Upper lobe of left lung (tissue), 6 donors: ENCODE measurements at regions not wholly inside any gene's neighbourhood (a gene's known extent, or its start where the extent isn't known, plus 50 kb on each side); places are given as distances from the start of the nearest gene placed in this dataset.

ENCODE experiments used
- ATAC-seq, 2 donors: fragments of 200-7000 bp; cut with Tn5 transposase; one replicate each; pipeline ENCODE4 v1.9.1; 2022; ENCODE audit warnings: mild to moderate bottlenecking in 2 of 2, moderate library complexity in 2 of 2; ENCODE audit not compliant: low FRiP score in 2 of 2
- DNase-seq, 2 donors: peaks; one replicate each; pipeline ENCODE4 v3.0.0-alpha.2; 2019 to 2020
- H3K27ac ChIP-seq, 4 donors: fragments of 200-600 bp; sonication (generic); one replicate each; pipeline ENCODE4 v1.5.1; 2016 to 2019
- H3K27me3 ChIP-seq, 4 donors: fragments of 200-600 bp; sonication (generic); one replicate each; pipeline ENCODE4 v1.5.1; 2017 to 2019
- H3K36me3 ChIP-seq, 4 donors: fragments of 200-600 bp; sonication (generic); one replicate each; pipeline ENCODE4 v1.5.1; 2016 to 2019
- H3K4me1 ChIP-seq, 4 donors: fragments of 200-600 bp; sonication (generic); one replicate each; pipeline ENCODE4 v1.5.1; 2018 to 2019
- H3K4me3 ChIP-seq, 4 donors: fragments of 200-600 bp; sonication (generic); one replicate each; pipeline ENCODE4 v1.5.1; 2017 to 2019; ENCODE audit warnings: mild to moderate bottlenecking in 2 of 4, moderate library complexity in 1 of 4
- H3K9me3 ChIP-seq, 4 donors: fragments of 200-600 bp; sonication (generic); one replicate each; pipeline ENCODE4 v1.5.1; 2018 to 2019
- CTCF ChIP-seq, 6 experiments: fragments of 450-650 bp in 4 of 6; fragments of 200-600 bp in 2 of 6; sonication (generic) in 2 of 6; IDR thresholded peaks; one replicate each; pipeline ENCODE4 v1.5.1; 2016 to 2019; ENCODE audit warnings: antibody characterized with exemption in 6 of 6
- EP300 ChIP-seq, 4 donors: sonication (generic); formaldehyde crosslinking; IDR thresholded peaks; one replicate each; pipeline ENCODE4 v1.5.1; 2017; ENCODE audit warnings: antibody characterized with exemption in 4 of 4, control low read depth in 2 of 4
- POLR2A ChIP-seq, 4 donors: fragments of 450-650 bp; IDR thresholded peaks; one replicate each; pipeline ENCODE4 v1.5.1; 2016 to 2017; ENCODE audit warnings: antibody characterized with exemption in 4 of 4, mild to moderate bottlenecking in 2 of 4
- POLR2AphosphoS5 ChIP-seq, 2 donors: sonication (generic); formaldehyde crosslinking; IDR thresholded peaks; one replicate each; pipeline ENCODE4 v1.5.1; 2017; ENCODE audit warnings: antibody characterized with exemption in 2 of 2
- WGBS, 2 donors: methylation state at CpG; one replicate each; pipeline ENCODE4 v1.1.5; 2017 to 2018; 5-methylcytosine and 5-hydroxymethylcytosine counted together
- donor health status: DM: no; HTN: no; CAD: no; lungs with moderate emphysema.
- donor health status: DM: no; HTN: yes; CAD: no; lungs with severe emphysema.

- no peak overlapping the region for H3K4me3 ChIP-seq
- no peaks in the 10 kb centered on the region for H3K4me1 ChIP-seq
- no peaks in the 10 kb centered on the region for H3K36me3 ChIP-seq
- ATAC-seq = no peak
- WGBS, 2 donors = 74 to 76% methylated on average over 6 of the region's 6 CpGs
- DNase-seq = no peak
- H3K27me3 ChIP-seq = no peaks in the 10 kb centered on the region
- no peaks in the 10 kb centered on the region for H3K9me3 ChIP-seq
- no peak overlapping the region for H3K27ac ChIP-seq
- TF ChIP-seq POLR2A (IDR thresholded peaks at IDR 0.05) = no peak
- TF ChIP-seq CTCF (IDR thresholded peaks at IDR 0.05) = no peak
- no peak for TF ChIP-seq EP300 (IDR thresholded peaks at IDR 0.05)
- no peak for TF ChIP-seq POLR2AphosphoS5 (IDR thresholded peaks at IDR 0.05)
Measured at GRCh38 chr2:239555571-239555905, 154.7 kb upstream of the HDAC4 start.

GRCh38 chr2:239554766-239555570 is 154.1 kb upstream of the HDAC4 start:
- H3K4me3 ChIP-seq = no peak overlapping the region
- H3K27ac ChIP-seq = no peak overlapping the region
- no peaks in the 10 kb centered on the region for H3K9me3 ChIP-seq
- ATAC-seq = no peak
- no peaks in the 10 kb centered on the region for H3K4me1 ChIP-seq
- 65 to 73% methylated on average over 8 of the region's 8 CpGs for WGBS, 2 donors
- no peaks in the 10 kb centered on the region for H3K36me3 ChIP-seq
- DNase-seq = no peak
- no peaks in the 10 kb centered on the region for H3K27me3 ChIP-seq
- TF ChIP-seq EP300 (IDR thresholded peaks at IDR 0.05) (no peak), POLR2AphosphoS5 (IDR thresholded peaks at IDR 0.05) (no peak), CTCF (IDR thresholded peaks at IDR 0.05) (no peak), POLR2A (IDR thresholded peaks at IDR 0.05) (no peak)

DNA sequence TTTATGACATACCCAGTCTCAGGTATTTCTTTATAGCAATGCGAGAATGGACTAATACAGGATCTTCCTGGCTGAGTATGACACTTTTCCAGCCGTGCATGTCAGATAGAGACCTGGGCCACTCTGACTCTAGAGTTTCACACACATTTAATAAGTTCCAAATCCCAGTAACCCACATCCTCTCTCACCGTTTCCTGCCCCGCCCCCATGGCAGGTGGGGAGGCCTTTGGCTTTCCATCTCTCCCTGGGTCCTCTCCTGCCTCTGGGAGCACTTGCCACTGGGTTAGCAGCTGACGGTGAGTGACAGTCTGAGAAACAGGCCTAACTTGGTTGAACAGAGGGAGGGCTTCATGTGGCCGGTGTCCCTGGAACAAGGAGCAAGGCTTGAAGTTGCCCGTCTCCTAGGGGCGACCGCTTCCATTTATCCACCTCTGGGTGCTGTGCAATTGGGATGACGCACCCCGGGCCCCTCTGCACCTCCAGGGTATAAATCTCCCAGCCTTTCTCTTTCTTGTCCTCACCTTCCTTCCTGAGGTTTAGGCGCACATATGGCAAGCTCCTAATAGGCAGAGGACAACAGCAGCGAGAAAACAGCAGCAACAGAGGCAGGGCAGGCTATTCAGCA is 152.7 kb upstream of the HDAC4 start:
- no peak overlapping the region for H3K27ac ChIP-seq
- 85 to 87% methylated on average over 11 to 13 of the region's 13 CpGs for WGBS, 2 donors
- ATAC-seq (no peak), DNase-seq (no peak)
- H3K4me1 ChIP-seq = no peaks in the 10 kb centered on the region
- H3K4me3 ChIP-seq = no peak overlapping the region
- no peaks in the 10 kb centered on the region for H3K27me3 ChIP-seq
- no peaks in the 10 kb centered on the region for H3K9me3 ChIP-seq
- TF ChIP-seq EP300 (IDR thresholded peaks at IDR 0.05) (no peak), POLR2AphosphoS5 (IDR thresholded peaks at IDR 0.05) (no peak), POLR2A (IDR thresholded peaks at IDR 0.05) (no peak), CTCF (IDR thresholded peaks at IDR 0.05) (no peak)
- H3K36me3 ChIP-seq = no peaks in the 10 kb centered on the region

- Histone ChIP-seq H3K27me3 (no peaks in the 10 kb centered on the region), H3K27ac (no peak overlapping the region), H3K4me1 (no peaks in the 10 kb centered on the region), H3K9me3 (no peaks in the 10 kb centered on the region), H3K4me3 (no peak overlapping the region), H3K36me3 (no peaks in the 10 kb centered on the region)
- ATAC-seq (no peak), DNase-seq (no peak)
- 80 to 88% methylated on average over 13 to 16 of the region's 16 CpGs for WGBS, 2 donors
- TF ChIP-seq CTCF (IDR thresholded peaks at IDR 0.05) (no peak), POLR2AphosphoS5 (IDR thresholded peaks at IDR 0.05) (no peak), EP300 (IDR thresholded peaks at IDR 0.05) (no peak), POLR2A (IDR thresholded peaks at IDR 0.05) (no peak)
Measured at GRCh38 chr2:239552213-239552926, 151.6 kb upstream of the HDAC4 start.
